ENCODE measurements at regions not wholly inside any gene's neighbourhood (a gene's known extent, or its start where the extent isn't known, plus 50 kb on each side); places are given as distances from the start of the nearest gene placed in this dataset.

DNA sequence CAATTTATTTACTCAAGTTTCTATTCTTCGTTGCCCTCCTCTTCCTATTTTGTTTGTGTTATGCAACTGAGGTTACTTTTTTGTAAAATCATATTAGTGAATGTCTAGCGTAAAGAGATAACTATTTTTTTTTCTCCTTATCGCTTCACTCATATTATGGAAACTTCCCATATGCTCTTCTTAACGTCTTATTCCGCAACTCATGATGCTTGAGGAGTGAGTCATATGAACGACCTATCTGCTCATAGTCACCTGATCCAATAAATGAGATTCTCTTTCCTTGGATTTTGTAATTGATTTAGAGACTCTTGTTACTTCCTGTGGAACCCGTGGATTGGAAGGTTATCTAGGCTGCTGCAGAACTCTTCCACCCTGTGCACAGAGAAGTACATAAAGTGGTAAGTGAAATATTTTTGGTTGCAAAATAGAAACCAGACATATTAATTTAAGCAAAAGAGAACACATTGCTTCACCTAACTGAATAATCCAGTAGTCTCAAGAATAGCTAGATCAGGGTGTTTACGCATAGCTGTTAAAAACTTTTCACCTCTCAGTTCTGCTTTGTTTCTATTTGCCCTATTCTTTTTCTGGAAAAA is 719.3 kb upstream of the SGO1 start:
- Histone ChIP-seq H3K9me3 (ENCODE audit: control insufficient read depth, low read length) (no peaks in the 10 kb centered on the region), H3K4me1 (ENCODE audit: control insufficient read depth, insufficient read depth, low read length) (peaks cover 5% of the 10 kb centered on the region), H3K9ac (ENCODE audit: low read length) (no peak overlapping the region), H3K4me3 (ENCODE audit: low read length) (no peak overlapping the region), H3K36me3 (ENCODE audit: control insufficient read depth, insufficient read depth, low read length, severe bottlenecking) (no peaks in the 10 kb centered on the region), H3K27me3 (replicated peaks; ENCODE audit: control insufficient read depth, insufficient read depth, low read length) (no peaks in the 10 kb centered on the region)
- DNase-seq (ENCODE audit: low read depth) = peak; percentile 3

DNA sequence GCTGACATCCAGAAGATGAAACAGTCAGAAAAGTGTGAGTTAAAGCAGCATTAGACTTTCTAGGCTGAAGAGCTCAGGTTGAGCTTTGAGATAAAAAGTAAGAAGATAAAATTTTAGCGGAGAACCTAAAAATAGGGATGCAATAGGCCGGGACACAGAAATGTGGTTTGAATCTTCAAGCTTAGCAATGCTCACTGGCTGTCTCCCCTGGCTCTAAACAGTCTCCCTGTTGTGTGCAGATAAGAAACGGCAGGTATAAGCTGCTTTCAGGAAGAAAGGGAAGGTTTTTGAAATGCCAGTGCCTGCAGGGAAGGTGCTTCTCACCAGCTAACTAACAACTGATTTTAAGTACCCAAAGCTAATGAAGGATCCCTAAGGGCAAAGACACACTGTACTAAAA is 718.7 kb upstream of the SGO1 start:
- Histone ChIP-seq H3K9ac (ENCODE audit: low read length) (no peak overlapping the region), H3K27me3 (replicated peaks; ENCODE audit: control insufficient read depth, insufficient read depth, low read length) (no peaks in the 10 kb centered on the region), H3K9me3 (ENCODE audit: control insufficient read depth, low read length) (no peaks in the 10 kb centered on the region), H3K4me3 (ENCODE audit: low read length) (no peak overlapping the region), H3K4me1 (ENCODE audit: control insufficient read depth, insufficient read depth, low read length) (peaks cover 5% of the 10 kb centered on the region), H3K36me3 (ENCODE audit: control insufficient read depth, insufficient read depth, low read length, severe bottlenecking) (no peaks in the 10 kb centered on the region)
- DNase-seq (ENCODE audit: low read depth) = no peak

DNA sequence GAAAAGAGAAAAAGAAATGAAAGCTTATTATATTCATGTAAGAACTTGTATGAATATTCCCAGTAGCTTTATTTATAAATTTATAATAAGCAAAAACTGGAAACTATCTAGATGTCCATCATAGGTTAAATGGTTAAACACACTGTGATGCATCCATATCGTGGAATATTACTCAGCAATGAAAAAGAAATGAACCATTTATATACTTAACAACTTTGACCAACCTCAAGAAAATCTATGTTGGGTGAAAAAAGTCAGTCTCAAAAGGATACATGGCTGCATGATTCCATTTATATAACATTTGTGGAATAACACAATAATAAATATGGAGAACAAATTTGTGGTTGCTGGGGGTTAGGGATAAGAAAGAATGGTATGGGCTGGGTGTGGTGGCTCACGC is 713.0 kb upstream of the SGO1 start:
- DNase-seq (ENCODE audit: low read depth) = no peak
- H3K9me3 ChIP-seq (ENCODE audit: control insufficient read depth, low read length) = no peaks in the 10 kb centered on the region
- no peaks in the 10 kb centered on the region for H3K27me3 ChIP-seq (replicated peaks; ENCODE audit: control insufficient read depth, insufficient read depth, low read length)
- no peak overlapping the region for H3K9ac ChIP-seq (ENCODE audit: low read length)
- no peaks in the 10 kb centered on the region for H3K4me1 ChIP-seq (ENCODE audit: control insufficient read depth, insufficient read depth, low read length)
- no peaks in the 10 kb centered on the region for H3K36me3 ChIP-seq (ENCODE audit: control insufficient read depth, insufficient read depth, low read length, severe bottlenecking)
- no peak overlapping the region for H3K4me3 ChIP-seq (ENCODE audit: low read length)

DNA sequence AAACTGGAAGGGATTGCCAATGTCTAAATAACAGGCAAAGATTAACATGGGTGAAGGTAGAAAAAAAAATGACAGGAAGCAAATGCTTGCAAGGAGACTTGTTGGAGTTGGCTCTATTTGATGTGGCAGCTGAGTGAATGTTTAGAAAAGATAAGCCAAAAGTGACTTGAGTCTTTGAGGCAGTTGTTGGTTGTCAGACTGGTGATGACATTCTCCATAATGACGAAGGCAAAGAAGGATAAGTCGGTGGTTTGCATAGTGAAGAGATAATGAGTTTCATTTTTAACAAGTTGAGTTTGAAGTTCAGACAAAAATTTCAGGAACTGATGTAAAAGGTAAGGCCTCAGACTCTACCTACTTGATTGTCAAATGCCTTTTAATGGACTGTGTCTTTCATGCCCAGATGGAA is 704.1 kb upstream of the SGO1 start:
- Histone ChIP-seq H3K9me3 (ENCODE audit: control insufficient read depth, low read length) (no peaks in the 10 kb centered on the region), H3K4me3 (ENCODE audit: low read length) (no peak overlapping the region), H3K27me3 (replicated peaks; ENCODE audit: control insufficient read depth, insufficient read depth, low read length) (no peaks in the 10 kb centered on the region), H3K4me1 (ENCODE audit: control insufficient read depth, insufficient read depth, low read length) (no peaks in the 10 kb centered on the region), H3K36me3 (ENCODE audit: control insufficient read depth, insufficient read depth, low read length, severe bottlenecking) (no peaks in the 10 kb centered on the region), H3K9ac (ENCODE audit: low read length) (no peak overlapping the region)
- no peak for DNase-seq (ENCODE audit: low read depth)

DNA sequence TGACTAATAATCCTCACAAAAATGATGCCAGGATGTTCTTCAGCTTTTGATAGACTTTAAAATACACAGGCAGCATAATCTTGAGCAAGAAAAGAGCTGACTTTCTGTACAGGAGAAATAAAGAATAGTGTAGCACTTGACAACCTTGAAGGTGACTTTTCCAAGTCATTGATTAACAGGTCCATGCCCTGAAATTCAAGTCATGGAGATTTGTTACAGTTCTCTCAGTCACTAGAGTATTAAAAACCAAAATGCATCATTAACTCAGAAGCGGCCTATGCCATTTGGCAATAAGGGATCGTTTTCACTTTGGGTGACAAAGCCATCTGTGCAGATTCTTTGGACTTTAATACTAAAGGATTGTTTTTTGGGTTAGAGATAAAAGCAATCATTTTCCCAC is 692.7 kb upstream of the SGO1 start:
- H3K36me3 ChIP-seq (ENCODE audit: control insufficient read depth, insufficient read depth, low read length, severe bottlenecking) = no peaks in the 10 kb centered on the region
- no peak overlapping the region for H3K4me3 ChIP-seq (ENCODE audit: low read length)
- DNase-seq (ENCODE audit: low read depth) = no peak
- H3K9me3 ChIP-seq (ENCODE audit: control insufficient read depth, low read length) = peaks cover 2% of the 10 kb centered on the region
- H3K9ac ChIP-seq (ENCODE audit: low read length) = no peak overlapping the region
- no peaks in the 10 kb centered on the region for H3K27me3 ChIP-seq (replicated peaks; ENCODE audit: control insufficient read depth, insufficient read depth, low read length)
- no peaks in the 10 kb centered on the region for H3K4me1 ChIP-seq (ENCODE audit: control insufficient read depth, insufficient read depth, low read length)

DNA sequence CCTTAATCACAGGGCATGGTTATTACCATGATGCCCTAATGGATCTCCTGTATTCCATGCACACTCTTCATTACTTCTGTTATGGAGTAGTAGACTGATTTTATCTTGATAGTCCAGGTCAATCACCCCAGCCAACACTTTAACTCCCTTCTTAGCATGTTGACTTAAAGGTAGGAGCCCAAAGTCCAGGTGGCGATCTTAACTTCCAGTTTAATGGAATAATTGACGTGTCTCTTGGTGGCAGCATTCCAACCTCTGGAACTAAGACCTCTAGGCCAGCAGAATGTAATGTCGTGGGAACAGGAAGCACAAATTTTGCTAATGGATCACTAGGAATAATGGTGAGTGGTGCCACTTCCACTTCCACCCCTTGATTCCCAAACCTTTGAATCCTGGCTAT is 687.2 kb upstream of the SGO1 start:
- DNase-seq (ENCODE audit: low read depth) = no peak
- Histone ChIP-seq H3K4me3 (ENCODE audit: low read length) (no peak overlapping the region), H3K9ac (ENCODE audit: low read length) (no peak overlapping the region), H3K4me1 (ENCODE audit: control insufficient read depth, insufficient read depth, low read length) (no peaks in the 10 kb centered on the region), H3K9me3 (ENCODE audit: control insufficient read depth, low read length) (peaks cover 2% of the 10 kb centered on the region), H3K27me3 (replicated peaks; ENCODE audit: control insufficient read depth, insufficient read depth, low read length) (no peaks in the 10 kb centered on the region), H3K36me3 (ENCODE audit: control insufficient read depth, insufficient read depth, low read length, severe bottlenecking) (no peaks in the 10 kb centered on the region)

DNA sequence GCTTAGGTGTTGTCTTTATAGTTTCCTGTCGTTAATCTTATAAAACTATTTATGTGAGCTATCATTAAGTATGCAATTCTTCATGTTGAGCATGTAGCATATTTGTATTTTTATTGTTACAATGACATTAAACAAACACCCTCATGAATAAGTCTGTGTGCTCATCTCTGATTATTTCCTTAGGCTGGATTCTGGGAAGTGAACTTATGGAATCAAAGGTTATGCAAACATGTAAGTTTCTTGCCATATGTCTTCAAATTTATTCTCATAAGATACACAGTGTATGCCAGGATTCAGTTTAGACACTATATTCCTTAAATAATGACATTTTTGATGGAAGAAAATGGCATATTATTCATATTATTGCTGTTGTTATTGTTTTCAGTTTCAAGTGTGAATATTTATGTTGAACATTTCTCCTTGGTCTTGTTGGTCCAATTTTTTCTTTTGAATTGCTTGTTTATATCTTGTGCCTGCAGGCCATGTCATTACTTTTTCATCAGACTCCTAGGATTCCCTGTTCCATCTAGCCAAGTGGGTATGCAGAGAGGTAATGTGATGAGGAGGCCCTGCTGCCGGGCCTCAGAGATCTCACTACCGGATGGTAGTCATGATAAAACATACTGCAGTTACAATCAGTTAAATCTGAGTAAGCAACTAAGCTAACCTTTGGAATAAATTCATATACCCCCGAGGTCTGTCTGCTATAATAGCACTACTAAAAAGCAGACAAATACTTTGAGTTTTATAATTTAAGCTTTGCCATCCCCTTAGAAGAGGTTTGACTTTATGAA is 684.3 kb upstream of the SGO1 start:
- no peak for DNase-seq (ENCODE audit: low read depth)
- H3K9ac ChIP-seq (ENCODE audit: low read length) = no peak overlapping the region
- no peak overlapping the region for H3K4me3 ChIP-seq (ENCODE audit: low read length)
- peaks cover under 1% of the 10 kb centered on the region for H3K9me3 ChIP-seq (ENCODE audit: control insufficient read depth, low read length)
- no peaks in the 10 kb centered on the region for H3K4me1 ChIP-seq (ENCODE audit: control insufficient read depth, insufficient read depth, low read length)
- no peaks in the 10 kb centered on the region for H3K27me3 ChIP-seq (replicated peaks; ENCODE audit: control insufficient read depth, insufficient read depth, low read length)
- no peaks in the 10 kb centered on the region for H3K36me3 ChIP-seq (ENCODE audit: control insufficient read depth, insufficient read depth, low read length, severe bottlenecking)

DNA sequence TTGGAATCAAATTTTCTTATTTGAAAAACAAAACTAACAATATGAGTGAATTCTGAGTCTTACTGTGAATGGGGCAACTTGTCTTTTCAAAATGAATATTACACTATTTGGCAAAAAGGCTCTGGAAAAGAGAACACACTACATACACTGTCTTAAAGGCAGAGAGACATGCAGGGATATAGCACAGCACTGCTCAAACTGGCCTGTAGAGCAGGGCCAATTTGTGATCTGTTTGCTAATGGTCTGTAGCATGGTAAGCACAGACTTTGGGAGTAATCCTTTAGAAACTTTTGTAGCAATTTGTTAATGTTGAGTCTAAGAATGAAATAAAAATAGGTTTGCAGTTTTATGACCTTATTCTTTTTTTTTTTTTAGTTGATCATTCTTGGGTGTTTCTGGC is 679.8 kb upstream of the SGO1 start:
- Histone ChIP-seq H3K9me3 (ENCODE audit: control insufficient read depth, low read length) (no peaks in the 10 kb centered on the region), H3K27me3 (replicated peaks; ENCODE audit: control insufficient read depth, insufficient read depth, low read length) (no peaks in the 10 kb centered on the region), H3K9ac (ENCODE audit: low read length) (no peak overlapping the region), H3K36me3 (ENCODE audit: control insufficient read depth, insufficient read depth, low read length, severe bottlenecking) (no peaks in the 10 kb centered on the region), H3K4me3 (ENCODE audit: low read length) (no peak overlapping the region), H3K4me1 (ENCODE audit: control insufficient read depth, insufficient read depth, low read length) (no peaks in the 10 kb centered on the region)
- DNase-seq (ENCODE audit: low read depth) = no peak

DNA sequence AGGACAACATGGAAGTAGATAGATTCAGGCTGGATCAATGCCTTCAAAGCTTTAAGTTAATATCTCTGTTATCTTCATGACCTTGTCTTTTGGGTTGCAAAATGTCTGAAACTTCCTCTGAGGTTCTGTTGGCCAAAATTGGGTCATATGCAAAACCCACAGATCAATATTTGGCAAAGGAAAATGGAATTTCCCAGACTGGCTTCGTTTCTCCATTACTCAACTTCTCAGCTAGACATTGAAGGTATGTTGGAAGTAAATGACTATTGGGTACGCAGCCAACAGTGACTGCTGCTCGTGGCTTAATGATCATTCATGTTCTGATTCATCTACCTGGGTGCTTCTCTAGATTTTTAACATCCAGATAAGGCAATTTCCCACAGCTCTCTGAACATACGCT is 675.4 kb upstream of the SGO1 start:
- DNase-seq (ENCODE audit: low read depth) = no peak
- Histone ChIP-seq H3K9me3 (ENCODE audit: control insufficient read depth, low read length) (no peaks in the 10 kb centered on the region), H3K27me3 (replicated peaks; ENCODE audit: control insufficient read depth, insufficient read depth, low read length) (no peaks in the 10 kb centered on the region), H3K9ac (ENCODE audit: low read length) (no peak overlapping the region), H3K36me3 (ENCODE audit: control insufficient read depth, insufficient read depth, low read length, severe bottlenecking) (no peaks in the 10 kb centered on the region), H3K4me1 (ENCODE audit: control insufficient read depth, insufficient read depth, low read length) (no peaks in the 10 kb centered on the region), H3K4me3 (ENCODE audit: low read length) (no peak overlapping the region)

DNA sequence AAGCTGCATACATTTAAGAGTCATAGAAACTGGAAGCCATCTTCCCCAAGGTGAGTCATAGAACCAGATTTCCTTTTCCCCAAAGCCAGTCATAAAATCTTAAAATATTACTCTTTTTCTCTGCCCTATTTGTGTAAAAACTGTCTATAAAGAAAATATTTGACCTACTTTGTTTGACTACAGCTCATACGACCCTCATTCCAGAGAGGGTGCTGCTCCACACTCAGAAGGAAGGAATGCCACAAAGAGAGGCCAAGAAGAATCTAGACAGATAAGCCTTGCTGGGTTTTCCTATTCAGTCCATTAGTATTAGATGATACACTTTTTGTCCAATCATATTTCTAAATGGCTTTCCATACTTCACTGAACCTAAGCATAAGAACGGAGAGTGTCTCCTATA is 671.6 kb upstream of the SGO1 start:
- Histone ChIP-seq H3K36me3 (ENCODE audit: control insufficient read depth, insufficient read depth, low read length, severe bottlenecking) (no peaks in the 10 kb centered on the region), H3K9me3 (ENCODE audit: control insufficient read depth, low read length) (no peaks in the 10 kb centered on the region), H3K9ac (ENCODE audit: low read length) (no peak overlapping the region), H3K4me1 (ENCODE audit: control insufficient read depth, insufficient read depth, low read length) (no peaks in the 10 kb centered on the region), H3K4me3 (ENCODE audit: low read length) (no peak overlapping the region), H3K27me3 (replicated peaks; ENCODE audit: control insufficient read depth, insufficient read depth, low read length) (no peaks in the 10 kb centered on the region)
- DNase-seq (ENCODE audit: low read depth) = peak; percentile 17

DNA sequence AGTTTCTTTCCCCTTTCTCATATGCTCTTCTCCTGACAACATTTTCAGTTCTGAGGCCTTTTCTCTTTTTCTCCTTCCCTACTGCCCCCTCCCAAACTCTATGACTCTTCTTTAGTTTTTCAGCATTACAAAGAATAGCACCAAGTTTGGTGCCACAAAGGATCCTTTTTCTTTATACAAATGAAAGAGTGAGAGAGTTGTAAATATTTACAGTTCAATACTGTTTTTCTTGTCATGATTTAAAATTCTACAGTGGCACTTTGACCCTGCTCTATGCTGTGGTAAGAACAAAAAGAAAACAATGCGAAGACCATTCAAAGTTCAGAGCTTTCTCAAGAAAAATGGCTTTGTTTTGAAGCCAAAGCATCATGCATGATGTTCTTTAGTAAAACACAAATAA is 667.9 kb upstream of the SGO1 start:
- H3K27me3 ChIP-seq (replicated peaks; ENCODE audit: control insufficient read depth, insufficient read depth, low read length) = no peaks in the 10 kb centered on the region
- H3K4me3 ChIP-seq (ENCODE audit: low read length) = no peak overlapping the region
- H3K4me1 ChIP-seq (ENCODE audit: control insufficient read depth, insufficient read depth, low read length) = no peaks in the 10 kb centered on the region
- DNase-seq (ENCODE audit: low read depth) = no peak
- no peak overlapping the region for H3K9ac ChIP-seq (ENCODE audit: low read length)
- H3K9me3 ChIP-seq (ENCODE audit: control insufficient read depth, low read length) = no peaks in the 10 kb centered on the region
- H3K36me3 ChIP-seq (ENCODE audit: control insufficient read depth, insufficient read depth, low read length, severe bottlenecking) = no peaks in the 10 kb centered on the region

DNA sequence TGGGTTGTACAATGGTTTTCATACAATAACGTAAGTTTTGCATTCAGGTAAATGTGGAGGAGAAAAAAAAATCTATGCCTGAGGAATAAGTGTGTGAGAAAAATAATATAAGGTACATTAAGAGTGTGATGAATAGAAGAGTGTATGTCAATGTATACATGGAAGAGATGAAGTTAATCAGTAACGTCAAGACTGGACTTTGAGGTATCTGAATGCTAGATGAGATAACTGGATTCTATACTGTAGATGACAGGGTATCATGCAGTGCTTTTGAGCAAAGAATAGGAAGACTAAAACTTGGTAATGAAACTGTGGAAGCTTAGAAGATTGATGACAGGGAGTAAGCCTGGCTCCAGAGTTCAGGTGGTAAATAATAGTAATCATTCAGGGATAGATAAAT is 666.7 kb upstream of the SGO1 start:
- Histone ChIP-seq H3K36me3 (ENCODE audit: control insufficient read depth, insufficient read depth, low read length, severe bottlenecking) (no peaks in the 10 kb centered on the region), H3K9me3 (ENCODE audit: control insufficient read depth, low read length) (no peaks in the 10 kb centered on the region), H3K4me3 (ENCODE audit: low read length) (no peak overlapping the region), H3K27me3 (replicated peaks; ENCODE audit: control insufficient read depth, insufficient read depth, low read length) (no peaks in the 10 kb centered on the region), H3K9ac (ENCODE audit: low read length) (no peak overlapping the region), H3K4me1 (ENCODE audit: control insufficient read depth, insufficient read depth, low read length) (no peaks in the 10 kb centered on the region)
- no peak for DNase-seq (ENCODE audit: low read depth)
